Small intestine (tissue), 7 donors: ENCODE measurements at regions not wholly inside any gene's neighbourhood (a gene's known extent, or its start where the extent isn't known, plus 50 kb on each side); places are given as distances from the start of the nearest gene placed in this dataset.

ENCODE experiments used
- DNase-seq, 2 donors: peaks; one replicate each; pipeline versions ENCODE4 v3.0.0 to v3.0.0-alpha.2; 2013
- FAIRE-seq: peaks from 2 replicates; lab custom pipeline; 2012; peaks lifted over from hg19 to GRCh38; lab: Jason Lieb, UNC
- H3K27ac ChIP-seq, 3 donors: one replicate each; pipeline ENCODE4 v1.5.1; 2013; ENCODE audit warnings: low read length in 2 of 3, mild to moderate bottlenecking in 2 of 3, control low read depth in 1 of 3, inconsistent platforms in 1 of 3, low read depth in 1 of 3, moderate library complexity in 1 of 3
- H3K27me3 ChIP-seq, 3 donors: one replicate each; pipeline ENCODE4 v1.6.1; 2013; ENCODE audit warnings: low read length in 3 of 3, inconsistent platforms in 1 of 3; ENCODE audit not compliant: control insufficient read depth in 3 of 3, insufficient read depth in 3 of 3
- H3K36me3 ChIP-seq, 3 donors: one replicate each; pipeline ENCODE4 v1.6.1; 2013; ENCODE audit warnings: low read length in 3 of 3, inconsistent platforms in 1 of 3, low read depth in 1 of 3, mild to moderate bottlenecking in 1 of 3, moderate library complexity in 1 of 3; ENCODE audit not compliant: control insufficient read depth in 3 of 3, insufficient read depth in 2 of 3
- H3K4me1 ChIP-seq, 3 donors: one replicate each; pipeline ENCODE4 v1.6.1; 2013; ENCODE audit warnings: low read length in 2 of 3, inconsistent platforms in 1 of 3, low read depth in 1 of 3, mild to moderate bottlenecking in 1 of 3, moderate library complexity in 1 of 3; ENCODE audit not compliant: control insufficient read depth in 3 of 3, insufficient read depth in 2 of 3
- H3K4me3 ChIP-seq, 3 donors: one replicate each; pipeline ENCODE4 v1.5.1; 2013; ENCODE audit warnings: low read length in 3 of 3, control low read depth in 1 of 3, inconsistent platforms in 1 of 3, low read depth in 1 of 3, mild to moderate bottlenecking in 1 of 3, moderate library complexity in 1 of 3
- H3K9me3 ChIP-seq, 2 donors: one replicate each; pipeline ENCODE4 v1.6.1; 2013; ENCODE audit warnings: low read depth in 1 of 2, low read length in 1 of 2; ENCODE audit not compliant: control insufficient read depth in 2 of 2, insufficient read depth in 1 of 2
- WGBS, 3 donors: extraction: QIAGEN DNeasy Blood & Tissue Kit; methylation state at CpG; one replicate each; pipeline ENCODE4 v1.1.7; 2013; 5-methylcytosine and 5-hydroxymethylcytosine counted together
- donor health status: healthy with polysubstance abuse.
- donor health status: control.
- donor health status: control.
- donor health status: Bipolar disorder and iron deficiency.
- donor health status: healthy.

DNA sequence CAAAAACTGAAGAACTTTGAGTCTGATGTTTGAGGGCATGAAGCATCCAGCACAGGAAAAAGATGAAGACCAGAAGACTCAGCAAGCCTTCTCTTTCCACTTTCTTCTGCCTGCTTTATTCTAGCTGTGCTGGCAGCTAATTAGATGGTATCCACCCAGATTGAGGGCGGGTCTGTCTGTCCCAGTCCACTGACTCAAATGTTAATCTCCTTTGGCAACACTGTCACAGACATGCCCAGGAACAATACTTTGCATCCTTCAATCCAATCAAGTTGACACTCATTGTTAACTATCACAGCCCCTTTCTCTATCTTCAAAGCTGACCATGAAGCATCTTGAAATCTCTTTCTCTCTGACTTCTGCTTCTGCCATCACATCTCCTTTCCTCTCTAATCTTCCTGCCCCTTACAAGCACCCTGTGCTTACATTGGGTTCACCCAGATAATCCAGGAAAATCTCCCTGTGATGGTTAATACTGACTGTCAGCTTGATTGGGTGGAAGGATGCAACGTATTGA, 115.9 kb upstream of the CDH13 start:
- Histone ChIP-seq H3K9me3 (peaks cover 0 to 5% of the 10 kb centered on the region in 2 donors), H3K4me3 (no peak overlapping the region), H3K27ac (no peak overlapping the region), H3K27me3 (no peaks in the 10 kb centered on the region), H3K4me1 (peaks cover 0 to 4% (median 0%) of the 10 kb centered on the region in 3 donors), H3K36me3 (no peaks in the 10 kb centered on the region)
- no peak for DNase-seq
- 43 to 67% (median 44%) methylated on average over 2 of the region's 2 CpGs for WGBS, 3 donors
- no peak for FAIRE-seq

DNA sequence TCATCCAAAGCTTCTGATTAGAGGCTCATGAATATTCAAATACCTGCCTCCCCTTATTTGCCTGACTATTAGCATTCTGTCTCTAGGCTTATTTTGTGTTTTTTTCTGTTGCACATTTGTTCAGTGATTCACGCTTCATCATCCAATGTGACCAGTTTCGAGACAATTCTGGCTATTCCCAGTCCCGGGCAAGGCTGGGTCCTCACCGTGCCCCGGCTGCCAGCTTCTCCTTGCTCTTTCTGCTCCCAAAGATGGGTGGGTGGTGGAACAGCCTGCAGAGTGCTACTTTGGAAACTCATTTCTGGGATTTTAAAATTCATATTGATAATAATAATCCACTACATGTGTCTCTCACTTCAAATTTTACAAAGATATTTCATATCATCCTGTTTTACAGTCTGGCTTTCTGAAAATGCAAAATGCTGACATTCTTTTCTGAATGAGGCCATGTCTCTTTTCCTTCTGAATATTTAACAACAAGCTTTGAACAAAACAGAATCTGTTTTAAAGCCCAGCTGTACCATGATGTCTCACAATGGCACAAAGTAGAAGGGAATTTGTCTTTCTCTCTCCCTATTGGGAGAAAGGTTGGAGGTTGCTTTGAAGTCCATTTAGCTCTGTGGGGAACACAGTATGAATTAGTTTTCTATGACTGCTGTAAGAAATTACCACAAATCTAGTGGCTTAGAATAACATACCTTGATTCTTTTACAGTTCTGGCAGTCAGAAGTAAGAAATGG, 116.9 kb upstream of the CDH13 start:
- DNase-seq (no peak), FAIRE-seq (no peak)
- Histone ChIP-seq H3K27ac (no peak overlapping the region), H3K4me3 (no peak overlapping the region), H3K36me3 (no peaks in the 10 kb centered on the region), H3K4me1 (peaks cover 0 to 4% (median 0%) of the 10 kb centered on the region in 3 donors), H3K27me3 (no peaks in the 10 kb centered on the region), H3K9me3 (peaks cover 0 to 5% of the 10 kb centered on the region in 2 donors)
- 88 to 98% (median 95%) methylated on average over 5 of the region's 5 CpGs for WGBS, 3 donors

DNA sequence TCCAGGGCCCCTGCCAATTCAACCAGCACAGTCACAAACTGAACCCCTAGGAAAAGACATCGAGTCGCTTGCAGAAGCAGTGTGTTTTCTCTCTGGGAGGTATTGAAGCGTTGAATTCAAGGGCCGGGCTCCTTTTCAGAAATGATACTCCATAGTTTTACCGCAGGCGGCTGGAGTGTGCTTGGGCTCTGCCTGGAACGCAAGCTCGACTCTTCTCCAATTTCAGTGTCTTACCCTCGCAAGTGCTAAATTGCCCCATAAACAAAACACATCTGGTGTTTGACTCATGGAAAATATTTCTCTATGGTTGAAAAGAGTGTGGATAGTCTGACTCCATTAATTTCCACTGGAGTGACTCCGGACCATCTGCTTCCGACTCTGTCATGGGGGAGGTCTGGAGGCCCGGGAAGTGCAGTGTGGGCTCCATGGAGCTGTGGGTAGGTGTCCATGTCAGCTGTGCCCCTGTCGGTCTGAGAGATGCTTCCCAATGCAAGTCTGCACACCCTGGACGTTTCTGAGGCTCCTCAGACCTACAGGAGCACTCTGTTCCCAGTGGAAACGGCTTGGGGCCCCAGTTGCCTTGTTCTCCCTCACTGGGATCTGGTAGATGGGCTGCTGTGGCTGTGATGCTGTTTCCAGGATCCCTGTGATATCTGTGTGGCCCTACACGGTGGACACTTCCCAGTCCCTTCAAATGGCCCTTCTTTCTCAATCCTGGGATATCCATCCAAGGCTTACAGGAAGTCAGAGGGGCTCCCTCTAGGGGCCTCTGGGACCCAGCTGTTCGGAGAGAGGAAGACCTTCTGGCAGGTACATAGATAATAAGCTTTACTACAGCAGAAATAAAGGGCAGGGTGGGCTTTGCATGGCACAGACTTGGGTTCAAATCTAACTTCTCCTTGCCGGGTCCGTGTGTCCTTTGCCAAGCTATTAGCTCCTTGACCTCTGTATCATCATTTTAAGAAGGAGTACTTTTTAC, 119.8 kb upstream of the CDH13 start:
- FAIRE-seq (no peak), DNase-seq (peak in 1 of 2 donors; percentile 24)
- Histone ChIP-seq H3K27ac (peak overlapping the region in 2 of 3 donors; percentile 45 to 66), H3K36me3 (no peaks in the 10 kb centered on the region), H3K4me1 (peaks cover 0 to 4% (median 0%) of the 10 kb centered on the region in 3 donors), H3K4me3 (no peak overlapping the region), H3K9me3 (peaks cover 0 to 5% of the 10 kb centered on the region in 2 donors), H3K27me3 (no peaks in the 10 kb centered on the region)
- 65 to 75% (median 73%) methylated on average over 19 of the region's 19 CpGs for WGBS, 3 donors

DNA sequence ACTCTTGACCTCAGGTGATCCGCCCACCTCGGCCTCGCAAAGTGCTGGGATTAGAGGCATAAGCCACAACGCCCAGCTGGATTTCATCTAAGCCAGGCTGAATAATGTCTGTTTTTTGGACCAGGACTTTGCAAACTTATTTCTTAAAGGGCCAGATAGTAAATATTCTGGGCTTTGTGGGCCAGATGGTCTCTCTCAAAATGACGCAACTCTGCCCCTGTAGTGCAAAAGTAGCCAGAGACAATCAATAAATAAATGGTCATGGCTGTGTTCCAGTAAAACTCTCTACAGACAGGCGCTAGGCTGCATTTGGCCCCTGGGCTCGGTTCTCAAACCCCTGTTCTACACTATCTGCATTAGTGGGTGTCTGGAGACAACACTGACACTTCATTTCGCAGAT, 121.9 kb upstream of the CDH13 start:
- Histone ChIP-seq H3K4me3 (no peak overlapping the region), H3K9me3 (peaks cover 0 to 5% of the 10 kb centered on the region in 2 donors), H3K4me1 (peaks cover 0 to 4% (median 0%) of the 10 kb centered on the region in 3 donors), H3K27ac (no peak overlapping the region), H3K27me3 (no peaks in the 10 kb centered on the region), H3K36me3 (no peaks in the 10 kb centered on the region)
- WGBS, 3 donors = 55 to 60% (median 57%) methylated on average over 8 of the region's 8 CpGs
- peak in 1 of 2 donors; percentile 19 for DNase-seq
- FAIRE-seq = no peak

DNA sequence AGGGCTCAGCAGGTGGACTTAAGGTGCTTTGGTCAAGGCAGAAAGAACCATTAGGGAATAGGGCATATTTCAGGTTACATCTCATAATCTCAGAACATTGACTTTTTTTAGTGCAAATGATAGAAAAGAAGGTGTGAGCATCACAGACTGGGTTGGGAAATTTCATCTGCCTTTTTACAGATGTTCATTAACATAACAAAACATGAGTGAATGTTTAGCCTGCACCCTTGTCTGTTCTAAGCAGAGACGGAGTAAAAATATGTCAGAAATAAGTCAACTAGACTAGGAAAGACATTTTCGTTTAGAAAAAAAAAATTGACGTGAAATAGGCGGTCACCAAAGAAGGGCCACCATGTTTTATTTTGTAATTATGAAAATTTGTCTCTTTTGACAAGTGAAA, 127.5 kb upstream of the CDH13 start:
- H3K27ac ChIP-seq = no peak overlapping the region
- 66 to 82% (median 73%) methylated on average over 4 of the region's 4 CpGs for WGBS, 3 donors
- H3K4me1 ChIP-seq = no peaks in the 10 kb centered on the region
- H3K4me3 ChIP-seq = no peak overlapping the region
- DNase-seq (no peak), FAIRE-seq (no peak)
- H3K9me3 ChIP-seq = no peaks in the 10 kb centered on the region
- H3K27me3 ChIP-seq = no peaks in the 10 kb centered on the region
- no peaks in the 10 kb centered on the region for H3K36me3 ChIP-seq

DNA sequence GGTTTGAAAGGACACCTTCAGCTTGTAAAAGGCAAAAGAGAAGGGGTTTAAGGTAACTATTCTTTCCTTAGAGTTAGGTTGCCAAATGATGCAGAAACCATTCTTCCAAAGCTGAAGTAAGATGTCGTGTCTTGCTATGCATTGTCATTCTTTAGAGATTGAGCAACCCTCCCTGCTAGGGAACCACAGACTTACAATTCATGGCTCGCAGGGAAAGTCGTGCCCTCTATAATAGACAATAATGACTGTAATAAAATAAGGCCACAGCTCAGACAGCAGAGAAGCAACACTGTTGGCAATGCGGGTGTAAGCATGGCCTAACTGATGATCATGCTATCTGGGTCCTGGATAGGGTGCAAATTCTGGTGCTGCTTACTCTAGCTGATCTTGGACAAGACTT, 129.6 kb upstream of the CDH13 start:
- 43 to 76% (median 50%) methylated on average over 4 of the region's 4 CpGs for WGBS, 3 donors
- no peaks in the 10 kb centered on the region for H3K36me3 ChIP-seq
- no peak for FAIRE-seq
- H3K27ac ChIP-seq = no peak overlapping the region
- no peak for DNase-seq
- H3K9me3 ChIP-seq = no peaks in the 10 kb centered on the region
- no peaks in the 10 kb centered on the region for H3K4me1 ChIP-seq
- no peaks in the 10 kb centered on the region for H3K27me3 ChIP-seq
- no peak overlapping the region for H3K4me3 ChIP-seq

DNA sequence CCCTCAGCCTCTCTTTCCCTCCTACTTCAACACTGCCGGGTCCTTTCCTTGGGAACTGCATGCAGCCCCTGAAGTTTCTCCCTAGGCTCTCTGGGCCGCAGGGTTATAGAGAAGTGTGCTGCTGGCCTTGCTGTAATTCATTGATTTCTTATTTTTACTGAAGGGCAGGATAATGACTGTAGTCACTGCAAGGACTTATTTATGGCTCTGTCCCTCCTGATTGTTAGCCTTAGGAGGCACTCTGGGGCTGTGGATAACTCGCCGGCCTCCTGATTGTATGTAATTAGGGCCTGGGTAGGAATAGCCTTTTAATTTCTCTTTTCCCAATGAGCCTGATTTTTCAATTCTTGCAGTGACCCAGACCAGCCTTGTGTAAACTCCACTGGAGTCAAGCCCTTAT, 138.3 kb upstream of the CDH13 start:
- WGBS, 3 donors = 64 to 74% (median 73%) methylated on average over 4 of the region's 4 CpGs
- Histone ChIP-seq H3K4me3 (no peak overlapping the region), H3K9me3 (peaks cover 0 to 5% of the 10 kb centered on the region in 2 donors), H3K36me3 (no peaks in the 10 kb centered on the region), H3K4me1 (no peaks in the 10 kb centered on the region), H3K27me3 (no peaks in the 10 kb centered on the region), H3K27ac (no peak overlapping the region)
- no peak for FAIRE-seq
- no peak for DNase-seq

DNA sequence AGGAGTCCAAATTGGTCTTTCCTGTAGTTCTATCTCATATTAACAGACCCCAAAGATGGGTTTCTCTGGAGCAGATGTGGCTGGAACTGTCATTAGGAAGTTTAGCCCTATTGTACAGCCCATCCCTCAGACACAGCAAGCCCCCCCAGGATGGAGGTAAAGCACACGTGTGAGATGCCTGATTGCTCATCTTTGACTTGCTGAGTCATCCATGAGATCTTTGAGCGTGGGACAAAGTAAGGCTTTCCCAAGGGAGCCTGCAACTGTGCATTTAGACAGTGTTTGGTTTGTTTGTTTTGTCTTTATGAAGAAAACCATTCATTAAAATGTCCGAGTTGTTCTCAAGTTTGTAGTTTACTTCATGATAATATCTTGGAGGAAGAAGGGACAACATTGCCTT, 145.3 kb upstream of the CDH13 start:
- DNase-seq (no peak), FAIRE-seq (no peak)
- Histone ChIP-seq H3K27me3 (no peaks in the 10 kb centered on the region), H3K4me1 (no peaks in the 10 kb centered on the region), H3K4me3 (no peak overlapping the region), H3K27ac (no peak overlapping the region), H3K9me3 (no peaks in the 10 kb centered on the region), H3K36me3 (no peaks in the 10 kb centered on the region)
- whole genome bisulfite sequencing, 3 donors = 42 to 49% (median 47%) methylated on average over 3 of the region's 3 CpGs
